Bronchial epithelial cell (primary cell): ENCODE measurements at regions not wholly inside any gene's neighbourhood (a gene's known extent, or its start where the extent isn't known, plus 50 kb on each side); places are given as distances from the start of the nearest gene placed in this dataset.
A peak's percentile ranks its signal among the peaks of the same experiment; 100 is the strongest.

ENCODE experiments used
- DNase-seq: peaks from one replicate; pipeline ENCODE4 v3.0.0-alpha.2; 2010; ENCODE audit warnings: low read depth
- FAIRE-seq: peaks from 2 replicates; lab custom pipeline; 2011; peaks lifted over from hg19 to GRCh38; lab: Jason Lieb, UNC
- H3K27me3 ChIP-seq: 2 replicates; pipeline ENCODE4 v1.5.1; 2011; ENCODE audit warnings: low read length; ENCODE audit not compliant: control insufficient read depth, insufficient read depth
- H3K36me3 ChIP-seq: 2 replicates; pipeline ENCODE4 v1.5.1; 2011; ENCODE audit warnings: low read length; ENCODE audit not compliant: control insufficient read depth, insufficient read depth
- H3K4me3 ChIP-seq: 2 replicates; pipeline ENCODE4 v1.5.1; 2011; ENCODE audit warnings: mild to moderate bottlenecking, low read depth, low read length, control low read depth
- CTCF ChIP-seq: IDR thresholded peaks from 2 replicates; pipeline ENCODE4 v1.5.1; 2011; ENCODE audit warnings: mild to moderate bottlenecking, moderate library complexity, low read length, control low read depth, inconsistent platforms; ENCODE audit not compliant: insufficient read depth, severe bottlenecking

- Histone ChIP-seq H3K36me3 (no peaks in the 10 kb centered on the region), H3K4me3 (no peak overlapping the region), H3K27me3 (peaks cover 2% of the 10 kb centered on the region)
- no peak for FAIRE-seq
- DNase-seq, result peak; percentile 25
- no peak for TF ChIP-seq CTCF
Measured at GRCh38 chr9:107064378-107064777, 201.4 kb downstream of the ZNF462 start.

- peaks cover 2% of the 10 kb centered on the region for H3K27me3 ChIP-seq
- H3K4me3 ChIP-seq, result no peak overlapping the region
- FAIRE-seq (no peak), DNase-seq (no peak)
- H3K36me3 ChIP-seq, result no peaks in the 10 kb centered on the region
- TF ChIP-seq CTCF, result no peak
Measured at GRCh38 chr9:107065549-107065948, 202.6 kb downstream of the ZNF462 start.

- Histone ChIP-seq H3K36me3 (no peaks in the 10 kb centered on the region), H3K4me3 (no peak overlapping the region), H3K27me3 (peaks cover 2% of the 10 kb centered on the region)
- FAIRE-seq (no peak), DNase-seq (peak; percentile 29)
- TF ChIP-seq CTCF, result no peak
Measured at GRCh38 chr9:107067739-107068416, 204.9 kb downstream of the ZNF462 start.

- no peaks in the 10 kb centered on the region for H3K36me3 ChIP-seq
- no peak for TF ChIP-seq CTCF
- peak; percentile 94 for FAIRE-seq
- peaks cover 2% of the 10 kb centered on the region for H3K27me3 ChIP-seq
- DNase-seq, result no peak
- H3K4me3 ChIP-seq, result no peak overlapping the region
Measured at GRCh38 chr9:107068581-107068980, 205.6 kb downstream of the ZNF462 start.

- no peak overlapping the region for H3K4me3 ChIP-seq
- no peaks in the 10 kb centered on the region for H3K36me3 ChIP-seq
- TF ChIP-seq CTCF, result no peak
- peaks cover 2% of the 10 kb centered on the region for H3K27me3 ChIP-seq
- no peak for FAIRE-seq
- no peak for DNase-seq
Measured at GRCh38 chr9:107070586-107070985, 207.6 kb downstream of the ZNF462 start.

- no peak for FAIRE-seq
- no peak for DNase-seq
- H3K27me3 ChIP-seq, result no peaks in the 10 kb centered on the region
- TF ChIP-seq CTCF, result no peak
- no peak overlapping the region for H3K4me3 ChIP-seq
- H3K36me3 ChIP-seq, result no peaks in the 10 kb centered on the region
Measured at GRCh38 chr9:107078061-107078460, 205.0 kb upstream of the RAD23B start.
